NCI-H2029 (cell line): ENCODE measurements at regions not wholly inside any gene's neighbourhood (a gene's known extent, or its start where the extent isn't known, plus 50 kb on each side); places are given as distances from the start of the nearest gene placed in this dataset.

Experiments
- DNase-seq: peaks from one replicate; lab custom pipeline; 2025; lab: John Stamatoyannopoulos, UW

DNA sequence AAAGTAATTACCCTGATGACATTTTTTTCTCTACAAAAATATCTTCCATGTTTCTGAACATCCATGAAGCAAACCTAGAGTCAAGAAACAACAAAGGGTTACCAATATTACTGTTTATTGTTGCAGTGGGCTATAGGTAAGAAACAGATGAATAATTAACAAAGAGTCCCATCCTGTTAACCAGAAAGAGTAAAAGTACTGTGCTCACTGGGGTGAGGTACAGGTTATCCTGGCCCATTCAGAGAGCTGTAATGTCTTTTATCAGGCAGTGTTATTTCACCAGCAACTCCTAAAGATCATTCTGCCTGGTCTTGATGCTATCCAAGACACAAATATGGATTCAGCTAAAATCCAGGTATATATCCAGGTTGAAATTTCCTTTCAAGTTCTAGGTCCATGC lies 754.9 kb downstream of the SATB2 start:
- no peak for DNase-seq

DNA sequence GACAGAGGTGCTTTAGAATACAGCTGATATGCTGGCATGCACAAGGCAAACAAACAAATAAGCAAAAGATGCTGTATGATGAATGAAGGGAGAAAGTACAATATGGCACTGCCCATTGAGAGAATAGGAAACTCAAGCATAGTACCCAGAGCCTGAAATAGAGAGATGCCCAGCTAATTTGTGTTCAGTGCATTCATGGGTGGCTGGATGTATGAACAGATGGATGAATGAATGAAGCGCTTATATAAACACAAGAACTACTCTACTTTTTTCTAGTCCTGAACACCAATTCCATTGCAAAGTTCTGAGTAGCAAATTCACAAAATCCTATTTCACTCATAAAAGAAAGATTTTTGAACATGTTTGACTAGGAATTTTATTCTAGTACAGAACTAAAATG lies 756.3 kb downstream of the SATB2 start:
- DNase-seq, result no peak

DNA sequence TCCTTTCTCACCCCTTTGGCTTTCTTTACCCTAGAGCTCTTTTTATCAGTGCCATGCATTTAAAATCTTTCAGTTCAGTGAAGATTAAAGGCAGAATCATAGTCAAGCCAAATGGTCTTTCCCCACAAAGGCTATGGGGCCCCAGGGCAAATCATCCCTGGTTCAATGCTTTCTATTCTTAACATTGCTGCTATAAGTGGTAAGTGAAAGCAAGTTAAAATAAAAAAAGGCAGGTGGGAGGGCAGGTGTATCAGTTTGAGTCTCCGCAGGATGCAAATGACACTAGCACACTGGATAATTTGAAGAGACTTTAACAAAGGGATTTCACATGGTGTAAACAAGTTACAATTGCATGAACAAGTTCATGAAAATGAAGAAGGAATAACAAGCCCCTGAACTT lies 757.4 kb downstream of the SATB2 start:
- no peak for DNase-seq

DNA sequence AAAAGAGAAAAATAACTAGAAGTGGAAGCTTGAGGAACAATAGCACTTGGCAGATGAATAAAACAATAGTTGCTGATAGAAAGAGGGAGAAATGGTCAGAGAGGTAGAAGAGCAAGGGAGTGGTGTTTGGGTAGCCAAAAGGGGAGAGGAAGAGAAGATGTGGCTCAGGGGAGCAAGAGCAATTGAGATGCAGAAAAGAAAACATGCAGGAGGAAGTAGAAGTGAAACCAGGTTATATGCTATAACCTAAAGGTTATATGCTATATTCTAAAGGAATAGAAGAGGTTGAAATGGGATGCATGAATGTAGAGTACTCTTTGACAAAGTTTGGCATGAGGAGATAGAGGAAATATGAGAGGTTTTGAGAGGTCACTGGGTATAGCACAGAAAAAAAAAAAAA lies 759.5 kb downstream of the SATB2 start:
- no peak for DNase-seq

DNA sequence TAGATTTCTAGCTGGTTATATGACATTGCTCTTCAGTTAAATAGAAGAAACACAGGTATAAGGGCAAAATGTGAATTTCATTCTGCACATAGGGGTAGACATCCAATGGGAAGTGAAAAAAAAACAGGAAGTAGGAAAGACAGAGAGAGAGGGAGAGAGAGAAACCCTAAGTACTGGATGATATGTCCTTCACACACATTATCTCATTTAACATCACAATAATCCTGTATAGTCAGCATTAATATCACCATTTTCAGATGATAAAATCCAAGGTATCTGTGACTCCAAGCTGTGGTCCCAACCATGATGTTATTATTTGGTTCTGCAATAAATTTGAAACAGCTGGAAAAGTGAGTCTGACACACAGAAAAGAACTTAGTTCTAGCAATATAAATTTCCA lies 759.9 kb downstream of the SATB2 start:
- DNase-seq, result no peak

DNA sequence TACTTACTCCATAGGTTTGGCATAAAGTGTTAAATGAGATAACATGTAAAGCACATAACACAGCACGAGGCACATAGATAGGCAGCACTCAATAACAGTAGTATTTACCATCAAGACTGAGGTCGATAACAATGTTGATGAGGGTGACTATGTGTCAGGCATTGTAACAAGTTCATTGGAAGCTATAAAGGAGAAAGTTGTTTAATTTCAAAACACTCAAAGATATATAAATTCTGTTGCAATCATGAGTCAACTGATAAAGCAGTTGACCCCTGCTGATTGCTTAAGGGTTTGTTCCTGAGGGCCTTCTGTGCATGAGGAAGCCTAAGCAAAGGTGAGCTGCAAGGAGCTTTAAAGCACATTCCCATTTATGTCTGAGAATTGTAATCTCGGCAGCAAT lies 760.5 kb downstream of the SATB2 start:
- DNase-seq, result no peak

DNA sequence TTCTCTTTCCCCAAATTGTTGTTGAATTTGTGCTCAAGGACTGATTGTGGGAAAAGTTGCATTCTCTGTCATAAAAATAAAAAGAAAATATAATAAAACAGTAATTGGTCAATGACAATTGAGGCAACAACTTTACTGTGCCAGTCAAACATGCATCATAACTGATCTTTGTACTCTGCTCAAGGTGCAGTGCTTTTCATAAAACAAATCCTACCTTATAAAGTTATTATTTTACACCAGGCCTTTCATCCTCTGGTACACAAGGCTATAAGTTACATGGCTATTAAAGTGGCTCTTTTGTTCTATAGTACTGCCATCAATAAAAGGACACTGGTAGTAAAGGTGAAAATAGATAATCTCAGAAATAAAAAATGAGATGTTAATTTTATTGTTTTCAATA lies 761.9 kb downstream of the SATB2 start:
- no peak for DNase-seq

DNA sequence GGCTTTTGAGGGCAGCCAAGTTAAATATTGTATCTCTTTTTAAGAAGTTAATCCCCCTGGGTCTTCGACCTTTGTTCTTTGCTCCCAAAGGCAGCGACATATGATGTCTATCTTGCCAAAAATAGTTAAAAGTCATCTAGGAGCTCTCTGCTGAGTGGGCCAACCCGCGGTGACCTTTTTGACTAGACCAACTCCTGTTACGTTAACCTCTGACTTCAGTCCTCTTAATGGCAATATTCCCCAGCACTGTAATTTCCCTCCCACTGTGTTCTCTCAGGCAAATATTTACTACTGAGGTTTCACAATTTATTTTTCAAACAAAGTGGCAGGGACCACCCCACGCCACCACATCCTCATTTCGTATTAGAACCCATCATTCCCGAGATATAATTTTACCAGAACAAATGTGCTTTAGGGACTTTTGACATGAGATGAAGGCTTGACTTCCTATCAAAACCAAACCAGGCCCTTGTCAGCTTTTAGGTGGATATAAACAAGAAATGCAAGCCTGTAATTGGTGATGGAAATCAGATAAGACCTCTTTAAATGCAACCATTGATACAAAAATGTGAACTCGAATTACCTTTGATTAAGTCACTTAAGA lies 764.7 kb downstream of the SATB2 start:
- no peak for DNase-seq

DNA sequence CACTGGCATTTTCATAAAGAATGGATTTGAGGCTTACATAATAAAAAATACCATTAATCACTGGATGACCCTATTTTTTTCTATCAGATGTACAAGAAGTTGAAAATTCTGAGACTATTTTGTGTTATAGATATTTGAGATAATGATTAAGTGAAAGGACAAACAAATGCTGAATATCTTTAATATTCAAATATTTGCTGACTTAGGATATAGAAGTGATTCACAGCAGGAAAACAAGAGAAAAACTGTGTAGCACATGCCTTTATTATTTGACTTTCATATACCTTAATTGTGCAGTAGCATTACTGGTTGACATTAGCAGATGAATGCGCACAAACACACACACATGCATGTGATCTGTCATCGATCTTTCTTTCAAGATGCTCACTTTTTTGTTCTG lies 766.5 kb downstream of the SATB2 start:
- DNase-seq, result no peak

DNA sequence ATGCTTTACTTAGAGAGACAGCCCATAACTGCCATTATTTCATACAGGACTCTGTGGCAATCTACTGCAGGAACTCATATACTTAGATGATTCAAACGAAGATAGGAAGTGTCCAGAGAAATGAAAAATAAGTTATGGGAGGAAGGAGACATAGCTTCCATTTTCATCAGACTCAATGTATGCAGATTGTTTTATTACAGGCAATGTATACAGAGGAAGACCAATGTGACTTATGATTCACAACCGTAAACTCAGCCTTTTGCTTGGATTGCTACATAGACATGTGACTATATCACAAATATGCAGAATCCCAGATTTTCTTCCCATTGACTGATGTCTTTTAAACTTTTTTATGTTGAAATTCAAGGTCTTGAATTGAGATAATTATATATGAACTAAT lies 793.4 kb downstream of the SATB2 start:
- no peak for DNase-seq

DNA sequence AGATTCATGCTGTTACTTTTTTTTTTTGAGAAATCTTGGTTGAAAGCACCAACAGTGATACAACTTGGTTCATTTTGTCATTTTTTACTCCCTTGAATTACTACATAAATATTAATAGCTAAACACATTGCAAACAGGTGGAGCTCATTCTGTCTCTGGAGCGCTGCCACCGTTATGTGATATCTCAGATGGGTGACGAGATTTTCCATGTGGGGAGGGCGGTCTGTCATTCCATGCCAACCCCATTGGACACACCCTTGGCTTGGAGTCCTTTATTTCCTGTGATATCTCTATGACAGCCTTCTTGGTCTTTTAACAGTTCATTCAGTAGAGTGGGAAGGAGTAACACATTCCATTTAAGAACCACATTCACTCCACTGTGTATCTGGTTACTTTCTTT lies 794.8 kb downstream of the SATB2 start:
- no peak for DNase-seq

DNA sequence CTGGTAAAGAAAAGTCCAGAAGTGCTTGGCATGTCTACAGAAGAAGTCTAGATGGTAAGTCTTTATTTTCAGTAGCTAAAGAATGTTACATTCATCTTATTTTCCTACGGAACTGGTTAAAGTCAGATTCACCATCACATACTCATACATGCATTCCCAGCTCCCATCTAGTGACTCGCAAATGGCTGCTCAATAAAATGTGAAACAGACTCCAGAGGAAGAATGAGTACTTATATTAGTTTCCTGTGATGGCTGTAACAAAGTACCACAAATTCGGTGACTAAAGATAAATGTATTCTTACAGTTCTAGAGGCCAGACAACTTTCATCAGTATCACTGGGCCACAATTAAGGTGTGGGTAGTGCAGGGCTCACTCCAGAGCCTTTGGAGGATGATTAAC lies 797.2 kb downstream of the SATB2 start:
- no peak for DNase-seq

DNA sequence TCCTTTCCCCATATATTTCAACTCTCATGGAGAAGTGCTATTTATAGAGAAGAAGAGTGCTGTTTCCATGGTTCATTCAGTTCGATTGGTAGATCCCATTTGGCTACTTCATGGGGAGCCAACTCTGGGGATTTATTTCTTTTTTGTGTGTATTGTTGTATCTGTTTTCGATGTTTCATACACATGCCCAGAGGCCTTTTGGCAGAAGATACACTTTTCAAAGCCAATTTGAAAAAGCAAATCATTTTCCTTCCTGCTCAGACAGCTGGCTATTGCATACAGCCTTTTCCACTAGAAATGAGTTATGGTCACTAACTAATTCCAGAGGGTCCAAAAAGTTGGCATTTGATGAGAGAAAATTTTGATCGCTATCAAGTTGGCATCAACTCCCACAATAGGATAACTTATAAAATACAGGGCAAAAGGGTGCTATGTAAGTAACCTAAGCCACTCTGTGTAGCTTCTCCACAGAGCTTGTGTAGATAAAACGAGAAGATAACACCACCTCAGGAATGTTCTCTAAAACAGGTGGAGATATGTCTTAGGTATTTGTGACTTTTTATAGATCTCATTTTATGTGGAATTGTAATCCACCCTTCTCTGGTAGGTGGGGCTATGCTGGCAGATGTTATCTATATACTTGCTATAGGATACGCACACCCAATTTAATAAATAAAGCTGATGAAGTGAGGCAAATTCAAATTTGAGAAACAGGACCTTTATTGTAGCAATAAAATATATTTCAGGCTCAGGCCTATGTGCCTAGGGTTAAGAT lies 798.5 kb downstream of the SATB2 start:
- no peak for DNase-seq

DNA sequence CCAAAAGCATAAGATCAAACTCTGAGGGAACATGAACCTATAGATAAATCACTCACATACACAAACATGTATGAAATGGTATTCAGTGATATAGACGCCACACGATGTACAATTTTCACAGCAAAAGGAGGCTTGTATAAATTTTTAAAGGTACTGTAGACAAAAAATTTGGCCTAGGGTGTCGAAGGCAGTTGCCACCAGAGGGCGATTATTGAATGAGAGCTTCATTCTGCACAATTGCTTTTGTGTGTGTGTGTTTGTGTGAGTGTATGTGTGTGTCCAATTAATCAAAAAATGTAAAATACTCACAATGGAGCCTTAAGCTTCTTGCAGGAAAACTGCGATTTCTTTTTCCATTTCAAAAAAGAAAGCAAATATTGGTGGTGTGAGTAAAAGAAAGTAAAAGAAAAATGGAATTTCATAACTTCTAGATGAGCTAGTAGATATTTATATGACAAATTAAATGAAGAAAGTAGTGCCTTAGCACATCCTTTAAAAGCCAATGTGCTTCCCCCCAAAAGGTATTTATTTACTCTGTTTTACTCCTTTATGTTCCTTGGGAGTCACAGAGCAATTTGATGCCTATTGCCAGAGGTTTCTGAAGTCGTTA lies 800.1 kb downstream of the SATB2 start:
- no peak for DNase-seq

DNA sequence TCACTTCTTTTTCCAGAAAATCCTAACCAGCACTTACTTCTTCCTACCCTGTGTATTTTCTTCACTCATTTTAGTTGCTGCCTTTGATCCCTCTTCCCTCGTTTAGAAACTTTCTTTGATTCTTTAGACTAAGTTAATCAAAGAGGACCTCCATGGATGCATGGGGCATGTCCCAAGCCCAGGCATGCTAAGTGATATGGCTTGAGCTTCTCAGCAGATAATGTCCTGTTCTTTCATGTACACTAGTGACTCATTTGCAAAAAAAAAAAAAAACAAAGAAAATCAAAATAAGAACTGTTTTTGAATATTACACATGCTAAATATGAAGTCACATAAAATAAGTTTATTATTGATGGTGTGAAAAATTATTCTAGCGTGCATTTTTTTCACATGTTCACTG lies 800.9 kb downstream of the SATB2 start:
- no peak for DNase-seq

DNA sequence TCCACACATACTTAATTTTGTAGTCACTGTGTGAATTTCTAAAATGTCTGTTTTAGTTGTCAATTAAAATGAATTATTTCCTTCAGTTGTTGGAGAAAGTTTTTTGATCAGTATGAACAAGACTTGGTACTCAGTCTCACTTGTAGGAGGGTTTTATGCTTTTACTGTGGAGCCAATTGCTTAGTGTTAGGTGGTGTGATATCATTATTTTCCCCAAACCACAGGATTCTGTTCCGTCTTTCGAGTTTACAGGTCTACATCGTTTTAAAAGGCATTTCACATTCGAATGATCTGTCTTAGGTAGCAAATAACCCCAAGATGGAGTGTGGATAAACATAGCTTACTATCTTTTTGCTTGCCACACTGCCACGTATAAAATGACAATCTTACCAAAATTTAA lies 803.1 kb downstream of the SATB2 start:
- DNase-seq, result no peak

DNA sequence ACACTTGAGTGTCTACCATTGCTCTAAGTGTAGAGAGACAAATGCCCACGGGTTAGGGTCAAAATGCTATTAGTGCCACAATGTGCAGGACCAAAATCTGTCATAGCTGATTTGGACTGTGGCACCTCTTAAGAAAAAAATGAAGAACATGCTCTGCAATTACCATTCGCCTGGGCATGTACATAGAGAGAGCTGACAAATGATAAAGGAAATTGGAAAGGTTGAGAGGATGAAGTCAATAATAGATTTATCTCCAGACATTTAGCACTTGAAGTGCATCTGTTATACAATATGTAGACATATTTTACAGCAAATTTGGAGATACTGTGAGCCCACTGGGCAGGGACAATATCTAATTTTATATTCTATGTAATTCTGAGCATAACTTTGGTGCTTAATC lies 804.4 kb downstream of the SATB2 start:
- no peak for DNase-seq

DNA sequence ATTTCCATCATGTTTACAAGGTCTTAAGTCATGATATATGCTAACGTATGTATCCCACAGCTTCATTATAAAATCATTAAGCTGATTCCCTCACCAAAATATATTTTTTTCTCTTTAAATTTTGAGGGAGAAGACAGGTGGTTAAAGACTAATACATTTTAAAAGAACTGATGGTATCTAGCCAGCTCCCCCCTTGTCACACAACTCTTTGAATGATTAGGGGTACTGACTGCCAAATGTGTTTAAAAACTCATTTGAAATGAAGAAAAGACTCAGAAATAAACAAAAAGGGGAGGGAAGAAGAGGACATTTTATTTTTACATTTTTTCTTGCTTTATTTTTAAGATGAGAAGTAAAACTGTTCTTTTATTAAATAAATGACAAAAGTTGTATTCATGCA lies 805.3 kb downstream of the SATB2 start:
- DNase-seq, result no peak

DNA sequence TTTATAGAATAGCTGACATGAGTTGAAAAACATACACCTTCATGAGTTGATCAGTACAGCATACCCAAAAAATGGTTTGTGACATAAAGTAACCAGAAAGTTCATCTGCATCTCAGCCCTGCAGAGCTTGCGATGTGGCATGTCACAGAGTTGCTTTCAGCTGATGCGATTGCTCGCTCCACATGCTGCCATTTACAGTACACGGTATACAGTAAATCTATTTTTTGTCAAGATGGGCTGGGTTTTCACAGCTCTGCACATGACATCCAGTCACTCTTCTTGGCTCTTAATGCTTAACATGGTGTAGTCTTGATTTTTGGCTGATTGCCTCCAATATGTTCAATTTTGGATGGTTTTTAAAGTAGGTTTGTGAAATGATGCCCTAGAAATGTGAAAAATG lies 811.9 kb downstream of the SATB2 start:
- DNase-seq, result no peak

DNA sequence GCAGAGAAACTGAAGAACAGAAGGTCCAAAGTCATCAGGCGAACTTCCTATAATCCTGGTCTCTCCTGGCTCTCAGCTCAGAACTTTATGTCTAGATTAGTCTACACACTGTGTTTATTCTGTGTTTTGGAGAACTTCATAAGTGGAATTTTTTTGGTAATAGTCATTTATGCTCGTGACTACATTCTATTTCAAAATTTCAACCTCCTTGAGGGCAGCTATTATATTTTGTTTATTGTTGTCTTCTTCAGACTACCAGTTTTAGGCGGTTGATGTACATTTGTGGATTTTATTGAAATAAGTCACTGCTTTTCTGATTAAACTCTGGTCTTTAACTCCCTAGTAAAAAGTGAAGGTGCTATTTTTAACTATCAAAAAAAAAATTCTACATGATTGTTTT lies 816.6 kb downstream of the SATB2 start:
- DNase-seq, result no peak

DNA sequence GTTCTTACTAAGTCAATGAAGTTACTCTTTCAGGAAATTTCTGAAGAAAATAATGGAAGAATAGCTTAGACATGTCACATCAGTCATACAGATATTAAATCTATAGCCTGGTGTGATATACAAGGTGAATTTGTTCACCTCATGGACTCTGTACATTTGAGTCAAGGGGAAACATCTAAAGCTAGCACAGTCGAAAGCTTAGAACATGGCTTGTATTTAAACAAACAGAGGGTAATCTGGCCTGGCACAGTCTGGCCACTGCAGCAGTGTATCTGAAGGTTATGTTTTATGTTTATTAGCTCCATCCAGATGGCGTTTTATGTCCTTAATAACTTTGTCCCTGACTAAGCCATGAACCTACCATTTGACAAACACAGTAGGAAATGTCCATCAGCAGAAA lies 817.3 kb downstream of the SATB2 start:
- DNase-seq, result no peak

DNA sequence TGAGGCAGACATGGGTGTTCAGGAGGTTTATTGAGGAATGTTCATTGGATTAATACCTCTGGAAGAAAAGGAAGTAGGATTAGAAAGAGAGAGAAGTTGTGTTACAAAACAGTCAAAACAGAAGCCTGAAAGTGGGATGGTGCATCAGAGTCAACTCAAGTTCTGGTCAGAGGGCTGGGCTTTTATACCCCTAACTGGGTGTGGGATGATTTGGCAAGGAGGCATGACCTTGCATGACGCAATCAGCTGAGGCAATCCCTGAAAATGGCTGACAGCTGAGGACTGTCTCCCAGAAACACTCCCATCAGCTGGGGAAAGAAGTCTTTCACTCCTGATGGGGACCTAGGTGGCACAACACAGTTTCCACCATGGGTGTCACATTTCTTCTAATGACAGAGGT lies 818.2 kb downstream of the SATB2 start:
- DNase-seq, result no peak

DNA sequence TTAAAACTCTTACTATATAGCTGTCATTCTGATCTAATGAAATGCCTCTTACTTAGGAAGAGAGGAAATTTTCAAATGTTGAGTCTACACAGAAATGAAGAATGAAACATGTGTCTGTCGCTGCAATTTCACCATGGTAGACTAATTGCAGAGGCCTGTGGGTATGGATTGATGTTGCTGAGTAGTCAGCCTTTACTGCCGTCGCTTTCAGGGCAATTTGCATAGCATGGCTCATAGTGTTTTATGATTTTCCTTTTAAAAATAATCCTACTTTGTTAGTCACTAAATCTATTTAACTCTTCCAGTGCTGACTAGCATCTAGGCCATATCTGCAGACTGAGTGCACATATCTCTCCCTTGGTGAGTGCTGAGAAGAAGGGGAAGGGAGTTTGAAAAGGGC lies 819.2 kb downstream of the SATB2 start:
- no peak for DNase-seq

DNA sequence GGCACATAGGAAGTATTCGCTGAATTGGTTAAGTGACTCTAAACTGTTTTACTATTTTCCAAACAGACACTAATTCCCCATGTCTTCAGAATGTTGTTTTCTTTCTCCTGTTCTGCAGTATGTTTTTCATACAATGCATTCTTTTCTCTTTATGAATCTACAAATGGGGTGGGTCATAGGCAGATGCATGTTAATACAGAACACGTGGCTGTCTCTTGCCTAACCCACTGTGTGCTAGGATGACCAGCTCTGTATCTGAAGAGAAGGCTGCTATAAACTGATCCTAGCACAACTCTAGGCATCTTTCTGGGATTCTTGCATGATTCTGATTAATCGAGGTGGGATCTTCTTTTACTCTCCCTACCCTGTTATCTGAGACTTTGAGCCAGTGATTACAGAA lies 826.0 kb downstream of the PLCL1 start:
- no peak for DNase-seq
